ENCODE measurements at regions not wholly inside any gene's neighbourhood (a gene's known extent, or its start where the extent isn't known, plus 50 kb on each side); places are given as distances from the start of the nearest gene placed in this dataset.
A peak's percentile ranks its signal among the peaks of the same experiment; 100 is the strongest.

DNA sequence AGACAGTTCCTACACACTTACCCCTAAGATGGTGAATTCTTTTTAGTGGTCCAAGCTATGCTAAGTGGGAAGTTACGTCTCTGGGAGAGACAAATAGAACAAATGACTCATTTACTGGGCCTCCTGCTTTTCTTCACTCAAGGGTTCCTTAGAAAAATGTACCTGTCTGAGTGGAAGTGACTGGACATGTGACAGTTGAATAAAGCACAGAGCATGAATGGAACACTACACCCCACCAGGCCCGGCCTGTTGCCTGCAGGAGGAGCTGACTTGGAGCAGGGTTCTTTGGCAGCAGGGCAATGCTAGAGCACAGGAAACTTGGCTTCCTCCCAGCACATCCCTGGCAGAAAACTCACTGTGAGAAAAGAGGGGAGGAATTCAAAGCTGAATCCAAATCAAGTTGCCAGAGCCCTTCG lies 451.0 kb upstream of the SETBP1 start:
- no peak for TF ChIP-seq FOXP2 (optimal IDR thresholded peaks at IDR 0.05; ENCODE audit: control extremely low read depth, extremely low read length, insufficient read depth)
- TF ChIP-seq EZH2 (IDR thresholded peaks at IDR 0.05), result no peak
- TF ChIP-seq POLR2AphosphoS5 (IDR thresholded peaks at IDR 0.05; ENCODE audit: borderline replicate concordance, low read depth, low read length), result no peak
- Histone ChIP-seq H3K27ac (no peak overlapping the region), H3K9ac (ENCODE audit: insufficient read length) (no peak overlapping the region), H3K9me3 (ENCODE audit: low read depth, low read length) (no peaks in the 10 kb centered on the region), H3K4me3 (no peak overlapping the region), H3K36me3 (ENCODE audit: insufficient read depth, low read length) (no peaks in the 10 kb centered on the region)
- DNase-seq (ENCODE audit: low read depth, low spot score), result no peak

DNA sequence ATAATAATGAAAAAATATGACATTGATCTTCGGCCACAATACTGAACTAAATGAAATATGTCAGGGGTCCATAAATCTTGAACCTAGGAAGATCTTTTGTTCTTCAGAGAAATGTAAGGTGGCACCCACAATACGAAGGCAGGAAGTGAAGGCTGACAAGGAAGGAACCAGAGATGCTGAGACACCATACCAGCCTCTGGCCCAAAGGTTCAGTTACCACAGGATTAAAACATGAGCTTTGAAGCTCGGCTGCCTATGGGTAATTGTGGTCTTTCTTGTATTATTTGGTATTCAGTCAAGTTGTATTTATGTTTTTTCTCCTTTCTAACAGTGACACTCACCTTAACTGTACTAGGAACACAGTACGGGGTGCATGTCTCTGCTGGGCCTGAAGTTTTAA lies 448.8 kb upstream of the SETBP1 start:
- Histone ChIP-seq H3K36me3 (ENCODE audit: insufficient read depth, low read length) (no peaks in the 10 kb centered on the region), H3K4me3 (no peak overlapping the region), H3K27ac (no peak overlapping the region), H3K9ac (ENCODE audit: insufficient read length) (no peak overlapping the region), H3K9me3 (ENCODE audit: low read depth, low read length) (no peaks in the 10 kb centered on the region)
- TF ChIP-seq EZH2 (IDR thresholded peaks at IDR 0.05), result no peak
- no peak for TF ChIP-seq POLR2AphosphoS5 (IDR thresholded peaks at IDR 0.05; ENCODE audit: borderline replicate concordance, low read depth, low read length)
- no peak for TF ChIP-seq FOXP2 (optimal IDR thresholded peaks at IDR 0.05; ENCODE audit: control extremely low read depth, extremely low read length, insufficient read depth)
- DNase-seq (ENCODE audit: low read depth, low spot score), result no peak

DNA sequence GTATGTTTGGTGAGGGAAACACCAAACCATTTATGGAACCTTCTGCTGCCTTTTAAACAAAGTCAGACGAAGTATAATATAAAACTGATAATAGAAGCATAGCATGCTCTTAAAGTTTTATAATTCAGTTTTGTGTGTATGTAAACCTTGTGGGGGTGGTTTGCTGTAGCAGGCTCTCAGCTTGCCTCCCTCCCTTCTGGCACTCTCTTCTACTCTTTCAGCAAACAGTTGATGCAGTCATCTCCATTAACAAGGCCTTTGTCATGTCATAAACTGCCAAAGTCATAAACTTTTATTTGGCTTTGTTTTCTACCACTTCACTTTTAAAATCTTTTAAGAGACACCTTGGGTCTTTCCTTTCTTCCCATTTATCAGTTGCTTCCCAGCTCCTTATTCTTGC lies 448.2 kb upstream of the SETBP1 start:
- Histone ChIP-seq H3K27ac (no peak overlapping the region), H3K36me3 (ENCODE audit: insufficient read depth, low read length) (no peaks in the 10 kb centered on the region), H3K9me3 (ENCODE audit: low read depth, low read length) (no peaks in the 10 kb centered on the region), H3K4me3 (no peak overlapping the region), H3K9ac (ENCODE audit: insufficient read length) (no peak overlapping the region)
- DNase-seq (ENCODE audit: low read depth, low spot score), result no peak
- no peak for TF ChIP-seq FOXP2 (optimal IDR thresholded peaks at IDR 0.05; ENCODE audit: control extremely low read depth, extremely low read length, insufficient read depth)
- TF ChIP-seq EZH2 (IDR thresholded peaks at IDR 0.05), result no peak
- TF ChIP-seq POLR2AphosphoS5 (IDR thresholded peaks at IDR 0.05; ENCODE audit: borderline replicate concordance, low read depth, low read length), result no peak

DNA sequence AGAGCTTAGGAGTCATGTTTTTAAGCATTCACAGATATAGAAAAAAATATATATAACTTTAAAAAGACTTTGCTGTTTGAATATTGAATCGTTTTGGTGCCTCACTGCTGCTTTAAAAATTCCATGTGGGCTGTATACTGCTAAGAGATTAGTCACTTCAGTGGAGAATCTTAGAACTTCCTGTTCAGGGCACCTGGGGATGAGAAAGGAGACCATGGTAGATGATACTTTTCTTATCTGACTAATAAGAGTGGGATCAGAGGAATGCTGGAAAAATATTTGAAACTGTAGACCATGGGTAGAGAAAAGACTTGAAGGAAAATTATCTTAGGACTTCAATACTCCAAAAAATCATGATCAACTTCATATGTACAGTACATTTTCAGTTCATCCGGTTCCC lies 442.2 kb upstream of the SETBP1 start:
- Histone ChIP-seq H3K9me3 (ENCODE audit: low read depth, low read length) (no peaks in the 10 kb centered on the region), H3K4me3 (no peak overlapping the region), H3K36me3 (ENCODE audit: insufficient read depth, low read length) (no peaks in the 10 kb centered on the region), H3K9ac (ENCODE audit: insufficient read length) (no peak overlapping the region), H3K27ac (no peak overlapping the region)
- DNase-seq (ENCODE audit: low read depth, low spot score), result no peak
- no peak for TF ChIP-seq EZH2 (IDR thresholded peaks at IDR 0.05)
- TF ChIP-seq POLR2AphosphoS5 (IDR thresholded peaks at IDR 0.05; ENCODE audit: borderline replicate concordance, low read depth, low read length), result no peak
- no peak for TF ChIP-seq FOXP2 (optimal IDR thresholded peaks at IDR 0.05; ENCODE audit: control extremely low read depth, extremely low read length, insufficient read depth)

DNA sequence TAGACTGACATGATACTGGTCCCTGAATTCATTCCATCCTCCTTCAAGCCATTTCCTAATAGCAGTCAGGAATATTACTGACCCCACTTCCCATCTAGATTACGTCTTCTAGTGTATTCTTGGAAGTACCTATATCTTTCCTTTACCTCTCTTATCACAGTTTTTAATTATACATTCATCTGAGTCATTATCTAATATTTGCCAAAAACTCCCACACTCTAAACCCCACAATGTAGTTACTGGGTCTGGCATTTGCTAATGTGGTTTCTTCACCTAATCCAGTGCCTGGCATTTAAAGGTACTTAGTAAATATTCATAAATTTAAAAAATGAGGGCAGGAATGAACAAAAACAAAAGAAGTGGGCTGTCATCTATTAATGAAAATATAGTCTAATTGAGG lies 441.8 kb upstream of the SETBP1 start:
- no peak for DNase-seq (ENCODE audit: low read depth, low spot score)
- H3K36me3 ChIP-seq (ENCODE audit: insufficient read depth, low read length), result no peaks in the 10 kb centered on the region
- TF ChIP-seq EZH2 (IDR thresholded peaks at IDR 0.05) (no peak), POLR2AphosphoS5 (IDR thresholded peaks at IDR 0.05; ENCODE audit: borderline replicate concordance, low read depth, low read length) (no peak), FOXP2 (optimal IDR thresholded peaks at IDR 0.05; ENCODE audit: control extremely low read depth, extremely low read length, insufficient read depth) (no peak)
- H3K9me3 ChIP-seq (ENCODE audit: low read depth, low read length), result no peaks in the 10 kb centered on the region
- H3K4me3 ChIP-seq, result no peak overlapping the region
- H3K27ac ChIP-seq, result no peak overlapping the region
- no peak overlapping the region for H3K9ac ChIP-seq (ENCODE audit: insufficient read length)

DNA sequence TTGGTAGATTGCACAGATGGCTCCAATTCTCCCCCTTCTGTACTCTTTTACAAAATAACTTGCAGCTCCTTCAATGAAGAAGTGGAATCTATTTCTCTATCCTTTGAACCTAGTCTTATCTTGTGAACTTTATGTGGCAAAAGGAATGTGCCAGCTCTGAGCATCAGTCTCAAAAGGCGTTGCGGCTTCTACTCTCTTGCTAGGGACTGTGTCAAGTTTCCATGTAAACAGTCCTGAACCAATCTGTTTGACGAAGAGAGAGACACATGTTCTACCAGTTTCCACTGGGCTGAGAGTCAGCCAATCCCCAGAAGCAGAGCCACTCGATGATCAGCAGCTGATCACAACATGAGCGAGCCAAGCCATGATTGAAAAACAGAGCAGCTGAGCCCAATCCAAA lies 439.7 kb upstream of the SETBP1 start:
- Histone ChIP-seq H3K9me3 (ENCODE audit: low read depth, low read length) (no peaks in the 10 kb centered on the region), H3K9ac (ENCODE audit: insufficient read length) (no peak overlapping the region), H3K27ac (no peak overlapping the region), H3K36me3 (ENCODE audit: insufficient read depth, low read length) (no peaks in the 10 kb centered on the region), H3K4me3 (no peak overlapping the region)
- no peak for DNase-seq (ENCODE audit: low read depth, low spot score)
- TF ChIP-seq FOXP2 (optimal IDR thresholded peaks at IDR 0.05; ENCODE audit: control extremely low read depth, extremely low read length, insufficient read depth) (no peak), POLR2AphosphoS5 (IDR thresholded peaks at IDR 0.05; ENCODE audit: borderline replicate concordance, low read depth, low read length) (no peak), EZH2 (IDR thresholded peaks at IDR 0.05) (no peak)

DNA sequence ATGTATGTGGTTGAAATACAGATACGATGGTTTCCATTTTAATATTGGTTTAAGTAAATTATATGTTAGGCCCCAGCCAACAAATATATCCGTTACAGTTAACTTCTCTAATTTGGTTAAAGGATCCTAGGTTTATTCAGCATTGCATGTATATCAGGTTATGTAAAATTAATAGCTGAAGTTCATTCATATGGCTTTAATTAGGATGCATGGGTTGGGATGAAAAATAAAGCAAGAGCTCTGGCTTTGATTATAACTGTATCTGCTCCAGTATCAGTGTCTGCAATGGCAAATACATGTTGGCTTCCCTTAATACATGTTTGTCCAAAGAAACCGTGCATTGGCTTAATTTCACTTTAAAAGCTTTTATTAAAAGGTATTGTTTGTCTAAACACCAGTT lies 435.7 kb upstream of the SETBP1 start:
- Histone ChIP-seq H3K36me3 (ENCODE audit: insufficient read depth, low read length) (no peaks in the 10 kb centered on the region), H3K27ac (no peak overlapping the region), H3K4me3 (no peak overlapping the region), H3K9ac (ENCODE audit: insufficient read length) (no peak overlapping the region), H3K9me3 (ENCODE audit: low read depth, low read length) (no peaks in the 10 kb centered on the region)
- TF ChIP-seq EZH2 (IDR thresholded peaks at IDR 0.05) (no peak), FOXP2 (optimal IDR thresholded peaks at IDR 0.05; ENCODE audit: control extremely low read depth, extremely low read length, insufficient read depth) (no peak), POLR2AphosphoS5 (IDR thresholded peaks at IDR 0.05; ENCODE audit: borderline replicate concordance, low read depth, low read length) (no peak)
- DNase-seq (ENCODE audit: low read depth, low spot score), result peak; percentile 16

DNA sequence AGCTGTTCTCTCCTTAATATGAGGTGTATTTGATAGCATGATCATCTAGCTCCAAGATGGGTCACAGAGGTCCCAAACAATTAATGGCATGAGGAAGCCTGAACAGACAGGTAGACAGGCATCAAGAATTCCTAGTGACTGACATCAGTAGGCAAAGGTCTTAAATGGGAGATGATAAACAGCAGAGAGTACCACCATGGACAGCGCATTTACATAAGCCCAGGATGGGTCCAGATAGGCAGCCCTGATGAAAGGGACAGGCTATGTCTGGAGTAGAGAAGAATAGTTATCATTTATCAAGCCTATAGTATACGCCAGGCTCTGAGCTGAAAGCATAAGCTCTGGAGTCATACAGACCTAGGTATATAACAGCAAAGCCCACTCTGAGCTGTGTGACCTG lies 434.7 kb upstream of the SETBP1 start:
- TF ChIP-seq POLR2AphosphoS5 (IDR thresholded peaks at IDR 0.05; ENCODE audit: borderline replicate concordance, low read depth, low read length) (no peak), EZH2 (IDR thresholded peaks at IDR 0.05) (no peak), FOXP2 (optimal IDR thresholded peaks at IDR 0.05; ENCODE audit: control extremely low read depth, extremely low read length, insufficient read depth) (no peak)
- no peak overlapping the region for H3K9ac ChIP-seq (ENCODE audit: insufficient read length)
- no peaks in the 10 kb centered on the region for H3K9me3 ChIP-seq (ENCODE audit: low read depth, low read length)
- H3K27ac ChIP-seq, result no peak overlapping the region
- H3K4me3 ChIP-seq, result no peak overlapping the region
- DNase-seq (ENCODE audit: low read depth, low spot score), result no peak
- no peaks in the 10 kb centered on the region for H3K36me3 ChIP-seq (ENCODE audit: insufficient read depth, low read length)

DNA sequence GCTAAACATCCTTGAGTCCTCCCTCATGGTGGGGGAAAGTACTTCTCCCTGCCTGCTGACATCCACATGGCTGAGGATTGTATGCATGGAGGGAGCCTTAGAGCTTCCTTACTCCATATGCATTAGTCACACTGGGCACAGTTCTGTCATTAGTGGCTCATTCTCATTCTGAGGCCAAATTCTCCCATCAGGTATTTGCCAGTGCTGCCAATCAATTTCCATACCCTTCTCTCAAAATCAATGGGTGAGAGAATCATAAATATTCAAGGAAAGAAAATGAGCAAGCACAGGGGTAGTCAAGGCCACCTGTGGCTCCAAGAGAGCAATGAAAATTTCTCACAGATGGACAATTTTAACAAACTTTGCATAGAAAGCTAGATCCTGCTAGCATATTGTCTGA lies 422.6 kb upstream of the SETBP1 start:
- DNase-seq (ENCODE audit: low read depth, low spot score), result no peak
- TF ChIP-seq POLR2AphosphoS5 (IDR thresholded peaks at IDR 0.05; ENCODE audit: borderline replicate concordance, low read depth, low read length) (no peak), FOXP2 (optimal IDR thresholded peaks at IDR 0.05; ENCODE audit: control extremely low read depth, extremely low read length, insufficient read depth) (no peak), EZH2 (IDR thresholded peaks at IDR 0.05) (no peak)

More for the DNA sequence above, 422.6 kb upstream of the SETBP1 start:
- no peak overlapping the region for H3K4me3 ChIP-seq
- peaks cover 3% of the 10 kb centered on the region; the same call in 1 of the 2 replicates for H3K9me3 ChIP-seq (ENCODE audit: low read depth, low read length)
- no peak overlapping the region for H3K27ac ChIP-seq
- no peak overlapping the region for H3K9ac ChIP-seq (ENCODE audit: insufficient read length)
- no peaks in the 10 kb centered on the region for H3K36me3 ChIP-seq (ENCODE audit: insufficient read depth, low read length)

Data from SK-N-MC (cell line).